MM.1S (cell line): ENCODE measurements at regions not wholly inside any gene's neighbourhood (a gene's known extent, or its start where the extent isn't known, plus 50 kb on each side); places are given as distances from the start of the nearest gene placed in this dataset.

Source experiments
- CTCF ChIP-seq: fragments of 300-600 bp; sonication (generic); IDR thresholded peaks from 2 replicates; pipeline ENCODE4 v1.5.1; 2016; ENCODE audit warnings: antibody characterized with exemption, low read length, mixed read lengths
- EZH2 ChIP-seq: fragments of 300-600 bp; sonication (generic); optimal IDR thresholded peaks from 2 replicates; pipeline ENCODE3; 2017; ENCODE audit warnings: low read depth, mild to moderate bottlenecking, antibody characterized with exemption, low read length, mixed read lengths

- TF ChIP-seq CTCF (no peak), EZH2 (no peak)
These were observed 426.7 kb upstream of the SALL1 start for GRCh38 chr16:51577621-51578303.
